Suprapubic skin (tissue), 4 donors: ENCODE measurements at regions not wholly inside any gene's neighbourhood (a gene's known extent, or its start where the extent isn't known, plus 50 kb on each side); places are given as distances from the start of the nearest gene placed in this dataset.

Experiments used
- CTCF ChIP-seq, 2 donors: fragments of 200-600 bp in 1 of 2; fragments of 450-650 bp in 1 of 2; sonication (generic) in 1 of 2; IDR thresholded peaks; one replicate each; pipeline ENCODE4 v1.5.1; 2016 to 2019; ENCODE audit warnings: antibody characterized with exemption in 2 of 2, mild to moderate bottlenecking in 1 of 2, moderate library complexity in 1 of 2
- EP300 ChIP-seq: sonication (generic); formaldehyde crosslinking; IDR thresholded peaks from one replicate; pipeline ENCODE4 v1.6.1; 2017; ENCODE audit warnings: antibody characterized with exemption
- POLR2A ChIP-seq, 2 donors: fragments of 450-650 bp; IDR thresholded peaks; one replicate each; pipeline ENCODE4 v1.6.1; 2017; ENCODE audit warnings: antibody characterized with exemption in 2 of 2, mild to moderate bottlenecking in 2 of 2, moderate library complexity in 2 of 2
- POLR2AphosphoS5 ChIP-seq, 3 donors: sonication (generic); formaldehyde crosslinking; IDR thresholded peaks; one replicate each; pipeline ENCODE4 v1.6.1; 2017; ENCODE audit warnings: antibody characterized with exemption in 3 of 3

- no peak for TF ChIP-seq CTCF (IDR thresholded peaks at IDR 0.05)
- no peak for TF ChIP-seq POLR2AphosphoS5 (IDR thresholded peaks at IDR 0.05)
- no peak for TF ChIP-seq POLR2A (IDR thresholded peaks at IDR 0.05)
- no peak for TF ChIP-seq EP300
These were observed 1365.8 kb upstream of the DIAPH2 start for GRCh38 chrX:95318882-95319281.
